GM10847 (cell line): ENCODE measurements at regions not wholly inside any gene's neighbourhood (a gene's known extent, or its start where the extent isn't known, plus 50 kb on each side); places are given as distances from the start of the nearest gene placed in this dataset.

Experiments
- POLR2A ChIP-seq: IDR thresholded peaks from 2 replicates; pipeline ENCODE4 v1.6.1; 2011; ENCODE audit not compliant: insufficient read length; ENCODE audit errors: extremely low read depth

- no peak for TF ChIP-seq POLR2A
These were observed 456.3 kb upstream of the RGS6 start for GRCh38 chr14:71475916-71476315.

GRCh38 chr14:71478542-71478941 is 453.7 kb upstream of the RGS6 start:
- no peak for TF ChIP-seq POLR2A

GRCh38 chr14:71481021-71481654 is 451.1 kb upstream of the RGS6 start:
- TF ChIP-seq POLR2A = no peak

- no peak for TF ChIP-seq POLR2A
These were observed 449.6 kb upstream of the RGS6 start for GRCh38 chr14:71482671-71483070.

GRCh38 chr14:71483154-71483553 is 449.1 kb upstream of the RGS6 start:
- TF ChIP-seq POLR2A = no peak

GRCh38 chr14:71485833-71486232 is 446.4 kb upstream of the RGS6 start:
- TF ChIP-seq POLR2A = no peak

- TF ChIP-seq POLR2A = no peak
These were observed 445.9 kb upstream of the RGS6 start for GRCh38 chr14:71486279-71486678.

- TF ChIP-seq POLR2A = no peak
These were observed 444.8 kb upstream of the RGS6 start for GRCh38 chr14:71487449-71487848.

- no peak for TF ChIP-seq POLR2A
These were observed 444.3 kb upstream of the RGS6 start for GRCh38 chr14:71487941-71488340.

- TF ChIP-seq POLR2A = no peak
These were observed 443.5 kb upstream of the RGS6 start for GRCh38 chr14:71488703-71489191.

- TF ChIP-seq POLR2A = no peak
These were observed 442.5 kb upstream of the RGS6 start for GRCh38 chr14:71489742-71490141.

- no peak for TF ChIP-seq POLR2A
These were observed 440.3 kb upstream of the RGS6 start for GRCh38 chr14:71491931-71492330.

- TF ChIP-seq POLR2A = no peak
These were observed 439.9 kb upstream of the RGS6 start for GRCh38 chr14:71492346-71492745.

- TF ChIP-seq POLR2A = no peak
These were observed 434.6 kb upstream of the RGS6 start for GRCh38 chr14:71497645-71498086.

GRCh38 chr14:71498212-71498611 is 434.0 kb upstream of the RGS6 start:
- no peak for TF ChIP-seq POLR2A

GRCh38 chr14:71499018-71499417 is 433.2 kb upstream of the RGS6 start:
- no peak for TF ChIP-seq POLR2A

GRCh38 chr14:71507681-71508080 is 424.5 kb upstream of the RGS6 start:
- TF ChIP-seq POLR2A = no peak
